ENCODE measurements at regions not wholly inside any gene's neighbourhood (a gene's known extent, or its start where the extent isn't known, plus 50 kb on each side); places are given as distances from the start of the nearest gene placed in this dataset.
"Not testable (repeated sequence)": the region's sequence is repeated elsewhere in the genome, so short reads cannot be mapped to it uniquely, and the experiment has no call there.

DNA sequence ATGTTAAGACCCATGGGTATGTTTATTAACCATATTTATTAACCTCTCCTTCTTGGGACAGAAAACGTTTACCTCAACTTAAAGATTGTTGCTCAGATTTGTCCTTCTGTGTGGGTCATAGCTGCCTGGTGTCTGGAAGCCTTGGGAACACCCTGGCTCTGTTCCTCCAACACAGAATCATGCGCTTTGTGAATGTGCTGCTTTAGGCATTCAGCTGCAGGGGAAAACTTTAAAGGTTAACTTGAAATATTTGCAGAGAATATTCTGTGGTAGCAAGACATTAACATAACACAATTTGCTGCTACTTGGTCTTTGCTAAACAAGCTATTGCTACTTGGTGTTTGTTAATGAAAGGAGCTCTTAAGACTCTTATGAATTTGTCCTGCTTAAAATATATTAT lies 50.5 kb upstream of the THOC3 start:
- not testable (repeated sequence) for H3K9me3 Mint-ChIP-seq, H3K27ac Mint-ChIP-seq, H3K4me1 Mint-ChIP-seq, H3K36me3 Mint-ChIP-seq, H3K4me3 Mint-ChIP-seq, H3K27me3 Mint-ChIP-seq

- H3K27ac Mint-ChIP-seq, H3K4me1 Mint-ChIP-seq, H3K36me3 Mint-ChIP-seq: not testable (repeated sequence)
These were observed 52.7 kb upstream of the THOC3 start for GRCh38 chr5:176020852-176021251.

GRCh38 chr5:176023535-176023934 lies 55.4 kb upstream of the THOC3 start:
- H3K27me3 Mint-ChIP-seq, H3K4me1 Mint-ChIP-seq, H3K4me3 Mint-ChIP-seq, H3K9me3 Mint-ChIP-seq, H3K27ac Mint-ChIP-seq, H3K36me3 Mint-ChIP-seq: not testable (repeated sequence)

More at GRCh38 chr5:176020852-176021251, 52.7 kb upstream of the THOC3 start:
- H3K9me3 Mint-ChIP-seq, H3K4me3 Mint-ChIP-seq, H3K27me3 Mint-ChIP-seq: not testable (repeated sequence)

DNA sequence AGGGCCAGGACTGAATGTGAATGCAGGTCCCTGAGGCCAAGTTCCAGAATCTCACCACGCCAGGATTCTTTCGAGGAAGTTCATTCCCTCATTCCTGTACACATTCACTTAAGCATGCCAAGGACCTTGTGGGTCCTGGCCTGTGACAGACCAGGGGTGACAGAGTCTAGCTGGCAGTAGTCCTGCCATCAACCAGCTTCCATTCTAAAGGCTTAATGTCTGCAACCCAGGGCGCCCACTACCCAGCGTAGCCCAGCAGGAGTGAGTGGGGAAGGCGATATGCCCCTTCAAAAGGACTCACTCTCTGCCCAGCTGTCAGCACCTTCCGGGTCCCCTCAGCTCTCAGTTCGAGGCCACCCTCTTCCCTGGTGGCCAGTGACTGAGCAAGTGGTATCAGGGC lies 61.3 kb upstream of the THOC3 start:
- H3K4me1 Mint-ChIP-seq, H3K36me3 Mint-ChIP-seq, H3K9me3 Mint-ChIP-seq, H3K27me3 Mint-ChIP-seq, H3K27ac Mint-ChIP-seq, H3K4me3 Mint-ChIP-seq: not testable (repeated sequence)

DNA sequence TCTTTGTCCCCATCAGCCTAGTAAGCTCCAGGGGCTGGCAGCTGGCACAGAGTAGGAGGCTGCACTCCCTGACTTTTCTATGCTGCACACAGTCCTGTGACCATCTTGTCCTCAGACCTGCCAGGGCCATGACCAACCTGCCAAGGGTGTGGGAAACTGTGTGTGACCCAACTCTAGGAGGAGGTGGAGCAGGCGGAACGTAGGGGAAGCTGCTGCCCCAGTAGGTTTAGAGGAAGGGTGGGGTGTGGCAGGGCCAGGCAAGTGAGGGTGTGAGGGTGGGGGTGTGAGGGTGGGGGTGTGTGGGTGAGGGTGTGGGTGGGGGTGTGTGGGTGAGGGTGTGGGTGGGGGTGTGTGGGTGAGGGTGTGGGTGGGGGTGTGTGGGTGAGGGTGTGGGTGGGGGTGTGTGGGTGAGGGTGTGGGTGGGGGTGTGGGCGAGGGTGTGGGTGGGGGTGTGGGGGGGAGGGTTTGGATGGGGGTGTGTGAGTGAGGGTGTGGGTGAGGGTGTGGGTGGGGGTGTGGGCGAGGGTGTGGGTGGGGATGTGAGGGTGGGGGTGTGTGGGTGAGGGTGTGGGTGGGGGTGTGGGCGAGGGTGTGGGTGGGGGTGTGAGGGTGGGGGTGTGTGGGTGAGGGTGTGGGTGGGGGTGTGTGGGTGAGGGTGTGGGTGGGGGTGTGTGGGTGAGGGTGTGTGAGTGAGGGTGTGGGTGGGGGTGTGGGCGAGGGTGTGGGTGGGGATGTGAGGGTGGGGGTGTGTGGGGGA lies 62.4 kb upstream of the THOC3 start:
- not testable (repeated sequence) for H3K4me3 Mint-ChIP-seq, H3K27ac Mint-ChIP-seq, H3K36me3 Mint-ChIP-seq, H3K27me3 Mint-ChIP-seq, H3K9me3 Mint-ChIP-seq, H3K4me1 Mint-ChIP-seq

GRCh38 chr5:176031118-176031510 lies 63.0 kb upstream of the THOC3 start:
- H3K4me3 Mint-ChIP-seq, H3K27me3 Mint-ChIP-seq, H3K9me3 Mint-ChIP-seq, H3K4me1 Mint-ChIP-seq, H3K27ac Mint-ChIP-seq, H3K36me3 Mint-ChIP-seq: not testable (repeated sequence)

DNA sequence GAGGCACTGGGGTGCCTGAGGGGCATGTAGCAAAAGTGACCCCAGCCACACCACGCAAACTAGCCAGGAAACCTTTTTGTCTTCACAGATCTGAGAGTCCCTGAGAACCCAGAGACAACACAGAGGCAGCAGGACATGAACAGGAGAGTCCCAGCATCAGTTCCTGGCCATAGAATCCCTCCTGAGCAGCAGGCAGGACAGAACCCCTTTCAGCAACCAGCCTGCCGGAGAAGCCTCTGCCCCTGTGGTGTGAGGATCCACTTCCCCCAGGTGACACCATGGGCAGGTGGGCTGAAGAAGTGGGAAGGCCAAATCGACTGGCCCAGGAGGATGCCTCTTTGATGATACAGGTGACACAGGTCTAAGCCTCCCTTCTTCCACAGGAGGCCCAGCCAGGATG lies 65.1 kb upstream of the THOC3 start:
- not testable (repeated sequence) for H3K36me3 Mint-ChIP-seq, H3K27ac Mint-ChIP-seq, H3K27me3 Mint-ChIP-seq, H3K4me3 Mint-ChIP-seq, H3K4me1 Mint-ChIP-seq, H3K9me3 Mint-ChIP-seq

DNA sequence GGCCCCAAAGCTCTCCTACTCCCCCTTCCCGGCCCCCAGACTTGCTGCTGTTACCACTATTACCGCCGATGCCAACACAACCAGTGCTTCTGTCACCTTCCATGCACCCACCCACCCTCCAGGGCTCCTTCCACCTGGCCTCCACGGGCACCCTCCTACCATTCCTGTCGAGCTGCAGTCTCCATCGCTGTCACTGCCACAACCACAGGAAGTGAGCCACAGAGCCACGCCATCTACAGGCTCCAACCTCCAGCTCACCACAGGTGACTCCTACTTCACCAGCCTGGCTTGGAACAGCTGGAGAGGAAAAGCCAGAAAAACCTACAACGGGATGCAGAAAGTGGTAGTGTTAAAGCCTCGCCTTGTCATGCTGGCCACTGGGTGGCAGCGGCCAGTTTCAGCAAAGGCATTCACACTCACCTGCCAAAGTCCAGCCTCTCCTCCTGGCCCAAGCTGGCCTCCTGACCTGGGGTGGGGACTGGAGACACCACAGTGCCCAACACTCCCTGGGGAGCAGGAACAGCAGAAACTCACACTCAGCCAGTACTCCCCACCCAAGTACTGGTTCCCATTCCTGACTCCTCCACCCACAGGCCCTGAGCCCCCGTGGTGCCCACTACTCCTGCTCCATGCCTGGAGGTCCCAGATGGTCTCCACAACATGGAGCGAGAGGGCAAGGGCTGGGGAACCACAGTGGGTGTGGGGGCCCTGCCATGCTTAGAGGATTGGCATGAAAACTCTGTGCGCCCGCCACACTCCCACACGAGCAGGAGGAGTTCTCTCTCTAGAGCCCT lies 66.5 kb upstream of the THOC3 start:
- not testable (repeated sequence) for H3K4me3 Mint-ChIP-seq, H3K27ac Mint-ChIP-seq

GRCh38 chr5:176035201-176035530 lies 67.1 kb upstream of the THOC3 start:
- not testable (repeated sequence) for H3K4me3 Mint-ChIP-seq, H3K27ac Mint-ChIP-seq, H3K36me3 Mint-ChIP-seq, H3K4me1 Mint-ChIP-seq, H3K27me3 Mint-ChIP-seq, H3K9me3 Mint-ChIP-seq

More for the DNA sequence above, 66.5 kb upstream of the THOC3 start:
- H3K27me3 Mint-ChIP-seq, H3K9me3 Mint-ChIP-seq, H3K36me3 Mint-ChIP-seq, H3K4me1 Mint-ChIP-seq: not testable (repeated sequence)

DNA sequence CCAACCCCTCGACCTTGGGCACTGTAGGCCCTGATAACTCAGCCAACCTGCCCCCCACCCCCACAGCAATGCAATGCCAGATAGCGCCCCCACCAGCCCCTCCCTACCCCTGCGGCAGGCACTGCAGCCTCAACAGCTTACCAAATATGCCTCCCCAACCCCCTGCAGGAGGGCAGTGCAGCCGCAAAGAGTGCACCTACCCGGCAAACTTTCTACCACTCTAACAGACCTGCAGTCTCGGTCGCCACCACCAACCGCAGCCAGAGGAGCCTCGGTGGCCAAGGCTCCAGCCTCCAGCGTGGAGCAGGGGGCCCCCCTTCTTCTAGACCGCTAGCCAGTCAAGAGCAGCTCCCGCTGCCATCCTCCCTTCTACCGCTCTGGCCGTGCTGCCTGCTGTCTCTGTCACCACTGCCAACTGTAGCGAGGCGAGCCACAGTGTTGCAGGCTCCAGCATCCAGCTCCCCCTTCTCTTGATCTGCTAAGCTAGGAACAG lies 67.7 kb upstream of the THOC3 start:
- H3K9me3 Mint-ChIP-seq, H3K4me1 Mint-ChIP-seq, H3K4me3 Mint-ChIP-seq, H3K36me3 Mint-ChIP-seq, H3K27me3 Mint-ChIP-seq: not testable (repeated sequence)
- peak overlapping the region in 1 of 3 donors; percentile 74 for H3K27ac Mint-ChIP-seq

DNA sequence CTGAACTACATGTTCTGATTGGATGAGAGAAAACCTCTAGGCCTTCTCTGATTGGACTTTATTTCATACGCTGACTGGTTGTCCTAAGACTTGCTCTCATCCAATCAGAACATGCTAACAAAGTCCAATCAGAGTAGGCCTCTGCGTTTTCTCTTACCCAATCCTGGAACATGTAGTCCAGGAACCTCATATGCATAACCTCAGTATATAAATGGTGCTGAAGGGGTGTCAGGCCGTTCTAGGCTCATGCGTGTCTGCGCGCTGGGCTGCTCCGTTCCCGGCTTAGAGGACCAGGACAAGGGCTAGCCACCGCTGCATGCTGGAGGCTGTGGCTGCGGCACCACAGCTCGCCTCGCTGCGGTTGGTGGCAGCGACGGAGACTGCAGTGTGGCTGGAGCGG lies 68.3 kb upstream of the THOC3 start:
- H3K4me1 Mint-ChIP-seq = not testable (repeated sequence)

DNA sequence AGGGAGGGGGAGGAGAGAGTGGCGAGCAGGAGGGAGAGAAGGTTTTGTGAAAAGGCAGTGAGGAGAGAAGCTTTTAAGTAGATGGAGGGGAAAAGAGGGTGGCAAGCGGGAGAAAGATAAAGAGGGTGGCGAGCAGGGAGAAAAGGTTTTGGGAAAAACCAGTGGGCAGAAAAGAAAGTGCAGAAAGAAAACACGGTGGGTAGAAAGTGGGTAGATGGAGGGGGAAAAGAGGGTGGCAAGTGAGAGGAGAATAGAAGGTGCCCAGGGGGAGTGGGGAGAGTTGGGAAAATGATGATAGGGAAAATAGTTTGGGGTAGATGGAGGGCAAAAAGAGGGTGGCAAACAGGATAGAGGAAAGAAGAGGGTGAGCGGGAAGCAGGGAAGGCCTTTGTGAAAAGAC lies 69.1 kb upstream of the THOC3 start:
- H3K9me3 Mint-ChIP-seq, H3K27me3 Mint-ChIP-seq, H3K36me3 Mint-ChIP-seq, H3K27ac Mint-ChIP-seq, H3K4me3 Mint-ChIP-seq, H3K4me1 Mint-ChIP-seq: not testable (repeated sequence)

More for the DNA sequence above, 68.3 kb upstream of the THOC3 start:
- H3K4me3 Mint-ChIP-seq, H3K9me3 Mint-ChIP-seq, H3K36me3 Mint-ChIP-seq, H3K27me3 Mint-ChIP-seq: not testable (repeated sequence)
- peak overlapping the region in 1 of 3 donors; percentile 74 for H3K27ac Mint-ChIP-seq

- not testable (repeated sequence) for H3K4me1 Mint-ChIP-seq, H3K27ac Mint-ChIP-seq, H3K9me3 Mint-ChIP-seq, H3K36me3 Mint-ChIP-seq, H3K27me3 Mint-ChIP-seq, H3K4me3 Mint-ChIP-seq
These were observed 72.1 kb upstream of the THOC3 start for GRCh38 chr5:176040105-176040801.

- not testable (repeated sequence) for H3K9me3 Mint-ChIP-seq, H3K27me3 Mint-ChIP-seq, H3K4me3 Mint-ChIP-seq, H3K27ac Mint-ChIP-seq, H3K36me3 Mint-ChIP-seq, H3K4me1 Mint-ChIP-seq
These were observed 73.3 kb upstream of the THOC3 start for GRCh38 chr5:176041248-176041994.

DNA sequence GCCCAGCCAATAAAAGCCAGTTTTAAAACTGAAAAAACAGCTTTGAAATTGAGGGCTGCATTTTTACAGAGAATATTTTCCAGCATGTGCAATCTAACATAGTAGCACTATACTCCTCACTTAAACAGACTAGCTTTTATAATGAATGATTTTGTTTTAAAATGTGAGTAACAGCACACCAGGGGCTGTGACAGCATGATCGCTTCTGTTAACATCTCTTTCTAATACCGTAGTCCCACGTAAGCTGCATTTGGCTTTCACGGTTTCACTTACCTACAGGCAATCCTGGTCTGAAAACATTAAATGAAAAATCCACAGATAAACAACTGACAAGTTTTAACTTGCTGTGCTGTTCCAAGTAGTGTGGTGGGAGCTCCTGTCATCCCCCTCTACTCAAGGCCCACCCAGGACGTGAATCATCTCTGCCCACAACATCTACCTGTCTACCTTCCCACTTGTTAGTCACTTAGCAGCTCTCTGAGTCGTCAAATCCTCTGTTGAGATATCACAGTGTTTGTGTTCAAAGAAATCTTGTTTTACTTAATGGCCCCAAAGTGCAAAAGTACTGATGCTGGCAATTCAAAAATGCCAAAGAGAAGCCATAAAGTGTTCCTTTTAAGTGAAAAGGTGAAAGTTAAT lies 74.0 kb upstream of the THOC3 start:
- H3K27me3 Mint-ChIP-seq, H3K4me1 Mint-ChIP-seq, H3K4me3 Mint-ChIP-seq, H3K9me3 Mint-ChIP-seq, H3K27ac Mint-ChIP-seq, H3K36me3 Mint-ChIP-seq: not testable (repeated sequence)

Data from IgD-negative memory B cell (primary cell).